Adrenal gland (tissue), 9 donors: ENCODE measurements at regions not wholly inside any gene's neighbourhood (a gene's known extent, or its start where the extent isn't known, plus 50 kb on each side); places are given as distances from the start of the nearest gene placed in this dataset.

Experiments used
- DNase-seq, 7 donors: peaks; one replicate each; pipeline ENCODE4 v3.0.0-alpha.2; 2019 to 2020
- H3K27ac ChIP-seq, 5 donors: fragments of 200-600 bp; sonication (generic) in 4 of 5; 1 replicate in 3 of 5; 2 replicates in 2 of 5; pipeline versions ENCODE4 v1.5.1 to v1.8.0; 2016 to 2020; ENCODE audit warnings: mild to moderate bottlenecking in 1 of 5
- H3K27me3 ChIP-seq: fragments of 200-600 bp; 2 replicates; pipeline ENCODE4 v1.8.0; 2021
- H3K36me3 ChIP-seq, 2 donors: fragments of 200-600 bp; replicated peaks in 1 of 2; 1 replicate in 1 of 2; 2 replicates in 1 of 2; pipeline versions ENCODE4 v1.5.1 to v1.8.0; 2018 to 2022
- H3K4me1 ChIP-seq, 2 donors: fragments of 200-600 bp; replicated peaks in 1 of 2; 1 replicate in 1 of 2; 2 replicates in 1 of 2; pipeline versions ENCODE4 v1.5.1 to v1.8.0; 2018 to 2021
- H3K4me3 ChIP-seq, 4 donors: fragments of 200-600 bp; sonication (generic) in 3 of 4; one replicate each; pipeline ENCODE4 v1.5.1; 2016 to 2018
- H3K9me3 ChIP-seq, 3 donors: fragments of 200-600 bp; sonication (generic) in 1 of 3; replicated peaks in 1 of 3; 1 replicate in 2 of 3; 2 replicates in 1 of 3; pipeline versions ENCODE4 v1.5.1 to v1.8.0; 2016 to 2021
- POLR2A ChIP-seq, 2 donors: fragments of 450-650 bp; IDR thresholded peaks; one replicate each; pipeline ENCODE4 v1.6.1; 2017; ENCODE audit warnings: antibody characterized with exemption in 2 of 2, mild to moderate bottlenecking in 2 of 2, moderate library complexity in 1 of 2
- WGBS, 4 donors: extraction: QIAGEN DNeasy Blood & Tissue Kit in 2 of 4; methylation state at CpG; one replicate each; pipeline versions ENCODE4 v1.1.5 to v1.1.7; 2013 to 2017; 5-methylcytosine and 5-hydroxymethylcytosine counted together
- intact Hi-C, 2 donors: fragments of 100-400 bp; cut with DNase I; formaldehyde crosslinking; loops; one replicate each; pipeline versions ENCODE4 v1.14.1 to v1.15.0; 2022 to 2023
- TF ChIP-seq, protein P1 (sequence below), 6 experiments: fragments of 450-650 bp in 4 of 6; fragments of 200-600 bp in 2 of 6; sonication (generic) in 1 of 6; IDR thresholded peaks; 1 replicate in 5 of 6; 2 replicates in 1 of 6; pipeline versions ENCODE4 v1.5.1 to v1.8.0; 2016 to 2021; ENCODE audit warnings: antibody characterized with exemption in 6 of 6, mild to moderate bottlenecking in 2 of 6, moderate library complexity in 1 of 6
- donor health status: healthy with polysubstance abuse.
- donor health status: Bipolar disorder and iron deficiency.
- donor health status: DM: yes; HTN: yes; CAD: no.
- donor health status: DM: no; HTN: no; CAD: no.
- donor health status: DM: no; HTN: no; CAD: no.

DNA sequence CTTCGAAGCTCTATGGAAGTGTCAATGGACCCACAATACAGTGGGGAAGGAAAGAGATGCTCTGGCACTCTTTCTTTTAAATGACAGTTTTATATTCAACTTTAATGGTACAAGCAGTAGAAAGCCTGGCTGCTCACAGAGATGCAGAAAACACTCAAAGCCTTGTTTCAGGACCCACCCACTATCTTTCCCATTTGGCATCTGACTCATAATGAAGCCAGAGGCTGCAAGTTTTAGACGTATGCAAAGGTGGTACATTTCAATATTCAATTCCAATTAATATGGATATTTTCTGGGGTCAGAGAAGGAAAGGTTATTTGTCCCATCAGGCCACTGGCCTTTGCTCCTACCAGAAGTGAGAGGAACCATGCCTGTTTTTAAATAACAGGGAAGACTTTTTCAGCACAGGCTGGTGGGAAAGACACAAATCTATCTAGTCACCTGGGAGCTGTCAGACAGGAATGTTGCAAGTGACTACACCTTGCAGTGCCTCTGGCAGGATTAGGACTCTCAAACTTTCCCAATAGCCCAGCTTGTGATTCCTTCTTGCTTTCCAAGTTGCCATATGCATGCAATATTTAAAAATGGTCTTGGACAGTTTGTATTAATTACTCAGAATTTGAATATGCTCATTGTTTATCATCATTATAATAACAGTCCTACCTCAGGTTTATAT lies 70.0 kb upstream of the RAB40AL start:
- WGBS, 4 donors: 67 to 98% (median 76%) methylated on average over 2 of the region's 2 CpGs

DNA sequence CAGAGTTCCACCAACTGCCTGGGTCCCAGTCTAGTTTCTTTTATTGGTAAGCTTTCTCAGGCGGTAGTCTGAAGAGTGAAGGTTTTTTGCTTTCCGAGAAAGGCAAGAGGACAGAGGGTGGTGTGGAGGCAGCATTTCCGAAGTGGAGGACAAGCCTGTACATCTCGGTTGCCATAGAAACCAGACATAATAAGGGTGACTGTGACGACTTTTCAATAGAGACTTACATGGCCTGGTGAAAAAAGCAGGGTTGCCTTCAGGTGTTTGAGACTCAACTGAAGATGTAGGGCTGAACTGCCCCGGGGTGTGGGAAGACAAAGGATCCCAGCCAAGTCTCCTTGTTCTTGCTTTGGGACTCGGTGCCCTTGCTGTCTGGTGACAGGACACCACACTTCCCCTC lies 53.6 kb upstream of the RAB40AL start:
- intact Hi-C loops: no loop called here
- no peaks in the 10 kb centered on the region for H3K27me3 ChIP-seq
- WGBS, 4 donors: 72 to 91% (median 82%) methylated on average over 7 of the region's 7 CpGs
- no peaks in the 10 kb centered on the region for H3K36me3 ChIP-seq
- no peak overlapping the region for H3K27ac ChIP-seq
- H3K4me1 ChIP-seq: no peaks in the 10 kb centered on the region
- H3K9me3 ChIP-seq: no peaks in the 10 kb centered on the region
- no peak overlapping the region for H3K4me3 ChIP-seq
- no peak for DNase-seq
- TF ChIP-seq POLR2A (IDR thresholded peaks at IDR 0.05): no peak
- TF ChIP-seq, protein P1, sequence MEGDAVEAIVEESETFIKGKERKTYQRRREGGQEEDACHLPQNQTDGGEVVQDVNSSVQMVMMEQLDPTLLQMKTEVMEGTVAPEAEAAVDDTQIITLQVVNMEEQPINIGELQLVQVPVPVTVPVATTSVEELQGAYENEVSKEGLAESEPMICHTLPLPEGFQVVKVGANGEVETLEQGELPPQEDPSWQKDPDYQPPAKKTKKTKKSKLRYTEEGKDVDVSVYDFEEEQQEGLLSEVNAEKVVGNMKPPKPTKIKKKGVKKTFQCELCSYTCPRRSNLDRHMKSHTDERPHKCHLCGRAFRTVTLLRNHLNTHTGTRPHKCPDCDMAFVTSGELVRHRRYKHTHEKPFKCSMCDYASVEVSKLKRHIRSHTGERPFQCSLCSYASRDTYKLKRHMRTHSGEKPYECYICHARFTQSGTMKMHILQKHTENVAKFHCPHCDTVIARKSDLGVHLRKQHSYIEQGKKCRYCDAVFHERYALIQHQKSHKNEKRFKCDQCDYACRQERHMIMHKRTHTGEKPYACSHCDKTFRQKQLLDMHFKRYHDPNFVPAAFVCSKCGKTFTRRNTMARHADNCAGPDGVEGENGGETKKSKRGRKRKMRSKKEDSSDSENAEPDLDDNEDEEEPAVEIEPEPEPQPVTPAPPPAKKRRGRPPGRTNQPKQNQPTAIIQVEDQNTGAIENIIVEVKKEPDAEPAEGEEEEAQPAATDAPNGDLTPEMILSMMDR (IDR thresholded peaks at IDR 0.05): no peak

More for the DNA sequence above, 70.0 kb upstream of the RAB40AL start:
- H3K9me3 ChIP-seq: no peaks in the 10 kb centered on the region
- H3K4me1 ChIP-seq: no peaks in the 10 kb centered on the region
- DNase-seq: no peak
- H3K4me3 ChIP-seq: no peak overlapping the region
- peaks cover 0 to 5% of the 10 kb centered on the region in 2 donors for H3K36me3 ChIP-seq
- no peak overlapping the region for H3K27ac ChIP-seq
- intact Hi-C loops: no loop called here
- H3K27me3 ChIP-seq: peaks cover 3% of the 10 kb centered on the region
- TF ChIP-seq, protein P1 (IDR thresholded peaks at IDR 0.05): no peak
- TF ChIP-seq POLR2A (IDR thresholded peaks at IDR 0.05): no peak
